ENCODE measurements at regions not wholly inside any gene's neighbourhood (a gene's known extent, or its start where the extent isn't known, plus 50 kb on each side); places are given as distances from the start of the nearest gene placed in this dataset.

DNA sequence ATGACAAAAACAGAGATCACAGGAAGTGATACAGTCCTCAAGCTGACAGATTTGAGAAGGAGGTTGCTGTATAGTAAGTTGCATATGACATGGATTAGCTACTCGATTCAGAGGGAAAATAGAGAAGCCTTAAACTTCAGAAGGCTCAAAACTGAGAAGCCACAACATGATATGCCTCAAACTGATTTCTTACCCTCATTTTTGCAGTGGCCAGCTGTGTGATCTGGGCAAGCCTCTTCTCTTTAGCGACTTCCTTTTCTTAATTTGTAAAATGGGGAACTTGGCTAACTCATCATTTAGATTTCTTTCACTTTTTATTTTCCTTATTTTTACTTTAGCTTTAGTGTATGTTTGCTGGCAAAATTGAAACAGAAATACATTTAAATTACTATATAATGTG is 421.1 kb downstream of the KIF4B start:
- DNase-seq, result no peak

DNA sequence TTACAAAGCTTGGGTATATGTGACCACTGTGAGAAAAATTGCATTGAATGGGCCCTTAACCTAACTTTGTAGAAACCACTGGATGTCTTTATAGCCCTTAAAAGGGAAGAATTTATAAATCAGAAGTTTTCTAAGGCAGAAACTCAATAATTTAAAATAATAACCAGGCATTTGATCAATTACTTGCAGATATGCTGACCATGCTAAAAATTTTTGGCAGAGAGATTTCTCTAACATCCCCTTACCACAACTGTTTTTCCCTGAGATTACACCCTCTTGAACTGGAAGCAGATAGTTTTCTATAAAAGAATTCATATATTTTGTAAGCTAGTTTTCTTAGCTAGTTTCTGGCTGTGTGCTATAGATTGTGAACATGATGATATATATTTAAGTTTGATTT is 428.3 kb downstream of the KIF4B start:
- no peak for DNase-seq

DNA sequence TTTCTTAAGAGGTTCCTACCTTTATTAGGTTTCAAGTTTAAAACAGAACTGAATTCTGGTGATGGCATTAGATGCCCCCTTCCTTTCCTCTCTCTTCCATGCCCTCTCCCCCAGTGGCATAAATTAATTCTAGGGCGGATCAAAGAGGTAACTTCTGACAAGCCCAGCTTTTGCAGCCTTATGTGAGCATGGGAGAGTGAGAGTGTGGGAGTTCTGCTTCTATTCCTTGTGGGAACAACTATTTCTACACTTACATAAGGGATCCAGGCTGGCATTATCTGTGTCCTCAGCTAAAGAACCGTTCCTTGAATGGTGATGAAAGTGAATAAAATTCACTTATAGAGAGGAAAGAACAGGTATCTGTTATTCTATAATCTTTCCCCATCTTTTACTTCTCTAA is 437.6 kb downstream of the KIF4B start:
- DNase-seq, result no peak

DNA sequence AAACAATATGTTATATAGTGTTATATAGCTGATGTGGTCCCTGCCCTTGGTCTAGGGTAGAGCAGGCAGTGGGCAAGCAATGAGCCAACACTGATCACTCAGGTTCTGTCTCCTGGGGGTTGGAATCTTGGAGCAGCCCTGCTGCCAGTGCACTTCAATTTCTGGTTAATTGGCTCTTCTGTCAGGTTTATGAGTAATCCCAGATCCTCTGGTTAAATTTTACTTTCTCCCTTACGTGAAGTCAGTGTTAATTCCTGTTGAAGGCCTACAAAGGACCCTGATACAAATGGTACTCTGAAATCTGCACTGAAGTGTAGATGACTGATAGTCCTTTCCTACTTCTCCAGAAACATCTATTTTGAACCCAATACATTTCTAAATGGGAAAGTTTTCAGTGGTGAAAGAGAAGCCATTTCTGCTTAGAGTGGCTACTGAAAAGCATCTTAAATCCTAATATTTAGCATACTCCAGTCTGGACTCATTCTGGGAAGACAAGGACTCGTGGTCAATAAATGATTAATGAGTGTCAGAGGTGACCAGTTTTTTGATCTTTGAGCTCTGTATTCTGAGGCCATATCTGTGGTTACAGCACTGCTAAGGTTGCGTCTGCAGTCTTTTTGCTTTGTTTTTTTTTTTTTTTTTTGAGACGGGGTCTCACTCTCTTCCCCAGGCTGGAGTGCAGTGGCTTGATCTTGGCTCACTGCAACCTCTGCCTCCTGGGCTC is 442.4 kb downstream of the KIF4B start:
- no peak for DNase-seq

DNA sequence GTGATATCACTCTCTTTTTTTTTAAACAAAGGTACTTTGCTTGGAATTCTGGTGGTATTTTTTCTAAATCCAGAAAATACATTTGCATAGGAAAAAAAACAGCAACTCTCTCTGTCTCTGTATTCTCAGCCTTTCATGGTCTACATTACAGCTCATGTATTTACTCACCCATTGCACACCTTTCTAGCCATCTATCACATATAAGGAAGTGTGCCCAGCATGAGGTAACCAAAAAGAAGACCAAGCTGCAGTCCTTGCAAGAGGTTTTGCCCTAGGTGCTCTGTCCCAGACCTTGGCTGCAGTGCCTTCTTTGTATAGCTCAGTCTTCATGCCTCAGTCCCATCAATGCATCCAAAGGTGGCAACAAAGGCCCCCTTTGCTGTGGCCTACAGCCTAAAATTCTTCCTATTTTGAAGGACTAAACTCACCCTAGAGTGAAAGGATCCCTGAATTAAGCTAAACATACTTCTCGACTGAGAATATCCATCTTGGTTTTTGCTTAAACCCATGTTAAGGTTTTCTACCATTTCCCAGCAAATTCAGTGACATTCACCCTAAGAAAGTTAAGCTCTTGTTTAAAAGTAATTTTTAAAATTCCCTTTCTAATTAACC is 446.4 kb downstream of the KIF4B start:
- no peak for DNase-seq

DNA sequence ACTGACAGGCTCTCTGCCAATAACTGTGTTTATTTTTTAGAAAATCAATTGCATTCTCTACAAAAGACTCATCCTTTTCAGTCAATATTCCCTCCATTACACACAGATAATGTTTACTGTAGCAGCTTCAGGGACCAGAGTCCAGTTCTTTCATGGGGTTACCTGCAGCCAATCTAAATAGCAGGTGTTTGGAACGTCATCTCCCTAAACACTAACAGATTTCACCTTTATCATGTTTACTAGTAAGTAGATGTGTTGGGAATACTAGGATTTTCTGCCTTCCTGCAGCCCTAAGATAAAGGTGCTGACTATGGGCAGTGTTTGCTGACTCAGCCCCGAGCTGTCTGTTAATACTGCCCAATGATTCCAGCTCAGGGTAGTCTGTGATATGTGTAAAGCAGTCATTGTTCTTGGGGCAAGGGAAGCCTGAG is 447.0 kb downstream of the KIF4B start:
- no peak for DNase-seq

DNA sequence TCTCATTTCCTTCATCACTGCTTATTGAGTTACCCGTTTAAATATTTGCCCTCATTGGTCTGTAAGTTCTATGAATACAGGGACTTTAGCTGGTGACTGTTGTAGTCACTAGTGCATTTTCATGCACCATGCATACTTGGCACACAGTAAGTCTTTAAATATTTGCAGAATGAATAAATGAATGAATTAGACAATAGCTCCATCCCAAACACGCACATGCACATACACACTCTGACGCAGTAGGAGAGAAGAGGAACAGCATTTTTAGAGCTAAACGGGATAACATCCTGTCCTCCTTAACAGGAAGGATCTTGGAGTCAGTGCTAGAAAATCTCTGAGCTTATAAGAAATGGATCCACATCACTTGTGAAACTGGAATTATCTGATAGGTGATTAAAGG is 447.7 kb downstream of the KIF4B start:
- no peak for DNase-seq

DNA sequence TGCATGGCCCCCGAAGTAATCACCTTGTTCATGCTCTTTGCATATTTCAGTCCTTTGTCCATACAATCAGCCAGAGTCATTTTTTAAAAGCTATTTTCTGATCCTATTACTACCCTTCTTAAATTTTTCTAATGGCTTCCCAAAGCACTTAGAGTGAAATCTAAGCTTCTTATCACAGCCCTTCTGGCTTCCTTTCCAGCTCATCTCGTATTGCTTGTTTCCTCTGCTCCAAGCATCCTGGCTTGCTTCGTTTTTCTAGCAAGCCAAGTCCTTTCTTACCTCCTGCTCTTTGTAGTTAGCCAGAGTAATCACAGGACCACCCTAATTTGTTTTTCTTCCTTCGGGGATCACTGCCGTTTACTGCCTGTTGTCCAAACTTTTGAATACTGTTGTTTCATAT is 453.3 kb downstream of the KIF4B start:
- DNase-seq, result no peak

DNA sequence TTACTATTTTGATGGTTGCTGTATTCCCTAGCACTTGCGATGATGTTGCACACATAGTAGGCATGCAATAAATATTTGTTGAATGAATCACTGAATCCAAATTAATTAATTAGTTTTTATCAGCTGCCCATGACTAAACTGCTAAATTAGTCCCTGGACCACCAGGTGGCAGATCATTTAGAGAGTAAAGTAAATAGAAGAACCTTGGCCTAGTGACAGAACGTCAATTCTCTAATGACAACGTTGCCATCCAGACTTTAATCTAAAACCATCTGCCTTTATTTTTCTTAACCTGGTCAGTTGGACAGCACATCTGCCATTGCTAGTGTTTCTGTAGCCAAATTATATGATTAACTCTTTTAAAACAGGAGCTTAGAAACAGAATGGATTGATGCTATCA is 457.5 kb downstream of the KIF4B start:
- DNase-seq, result peak; percentile 72

DNA sequence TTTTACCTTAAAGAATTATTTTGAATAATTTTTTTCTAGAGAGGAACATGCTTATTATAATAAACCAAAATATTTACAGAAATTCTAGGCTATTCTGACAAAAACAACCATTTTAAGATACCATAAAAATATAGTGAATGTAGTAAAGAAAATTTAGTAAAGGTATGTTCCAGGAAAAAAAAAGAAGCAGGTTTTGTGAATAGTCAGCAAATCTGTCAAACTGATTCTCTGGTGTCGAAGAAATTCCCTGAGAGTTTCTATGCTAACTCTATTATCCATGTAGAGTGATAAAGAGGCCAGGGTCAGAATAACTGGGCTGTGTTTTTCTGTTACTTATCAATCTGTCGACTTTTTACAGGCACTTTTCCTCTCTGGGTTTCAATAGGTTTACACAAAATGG is 459.2 kb downstream of the KIF4B start:
- DNase-seq, result no peak

DNA sequence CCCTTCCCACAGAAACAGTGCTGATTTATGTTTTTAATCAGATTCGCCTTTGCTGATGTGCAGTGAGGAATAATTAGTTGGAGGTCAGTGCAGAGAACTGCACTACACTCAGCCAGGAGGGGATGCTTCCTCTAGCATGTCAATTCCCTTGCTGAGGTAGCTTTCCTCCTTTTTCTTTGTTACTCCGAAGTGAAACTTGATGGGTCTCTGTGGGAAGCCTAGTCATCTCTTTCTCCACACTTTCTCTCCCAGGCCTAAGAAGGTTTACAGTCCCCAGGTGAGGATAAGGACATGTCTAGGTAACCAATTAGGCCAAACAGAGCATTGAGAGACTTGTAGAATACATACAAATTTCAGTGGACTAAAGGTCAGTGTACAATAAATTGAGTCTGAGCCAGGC is 461.8 kb downstream of the KIF4B start:
- no peak for DNase-seq

DNA sequence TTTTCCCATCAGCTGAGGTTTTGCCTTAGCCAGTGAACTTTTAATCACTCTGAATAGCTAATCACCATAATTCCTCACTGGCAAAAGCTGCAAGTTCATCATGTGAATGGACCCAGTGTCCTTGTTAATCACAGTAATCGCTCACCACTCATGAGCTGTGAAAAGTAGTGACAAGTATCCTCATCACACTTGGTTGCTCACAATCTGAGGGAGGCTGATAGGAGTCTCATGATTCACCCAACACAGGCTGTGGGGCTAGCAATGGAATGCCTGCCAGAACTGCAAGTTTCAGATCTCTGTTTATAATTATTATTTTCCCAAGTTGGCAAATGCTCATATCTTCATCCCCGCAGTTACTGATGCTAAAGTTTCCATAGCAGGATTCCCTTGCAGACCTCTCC is 467.2 kb downstream of the KIF4B start:
- no peak for DNase-seq

DNA sequence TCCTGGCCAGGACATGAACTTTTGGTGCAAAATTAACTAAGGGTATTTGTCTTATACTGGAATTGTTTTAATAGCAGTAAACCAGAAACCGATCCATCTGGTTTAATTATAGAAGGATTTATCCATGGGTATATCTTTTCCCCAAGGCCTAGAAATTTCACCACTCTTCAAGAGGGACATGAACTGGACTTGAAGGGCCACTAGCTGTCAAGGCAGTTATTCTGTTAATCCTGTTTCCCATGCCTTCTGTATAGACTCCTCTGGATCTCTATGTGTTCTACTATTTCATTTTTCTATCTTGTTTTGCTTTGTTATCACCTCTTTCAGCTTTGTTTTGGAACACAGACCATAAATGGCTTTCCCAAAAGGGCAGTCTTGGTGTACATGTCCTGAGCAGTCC is 467.6 kb downstream of the KIF4B start:
- DNase-seq, result no peak

DNA sequence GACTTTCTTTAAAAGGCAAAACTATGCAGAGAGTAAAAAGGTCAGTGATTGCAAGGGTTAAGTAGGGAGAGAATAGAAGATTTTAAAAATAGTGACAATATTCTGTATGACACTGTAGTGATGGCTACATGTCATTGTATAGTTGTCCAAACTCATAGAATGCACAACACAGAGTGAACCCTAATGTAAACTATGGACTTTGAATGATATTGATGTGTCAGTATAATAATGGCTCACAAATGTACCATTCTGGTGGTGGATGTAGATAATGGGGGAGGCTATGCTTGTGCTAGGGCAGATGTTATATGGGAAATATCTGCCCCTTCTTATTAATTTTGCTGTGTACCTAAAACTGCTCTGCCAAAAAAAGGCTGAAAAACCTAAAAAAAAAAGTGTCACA is 468.9 kb downstream of the KIF4B start:
- no peak for DNase-seq

DNA sequence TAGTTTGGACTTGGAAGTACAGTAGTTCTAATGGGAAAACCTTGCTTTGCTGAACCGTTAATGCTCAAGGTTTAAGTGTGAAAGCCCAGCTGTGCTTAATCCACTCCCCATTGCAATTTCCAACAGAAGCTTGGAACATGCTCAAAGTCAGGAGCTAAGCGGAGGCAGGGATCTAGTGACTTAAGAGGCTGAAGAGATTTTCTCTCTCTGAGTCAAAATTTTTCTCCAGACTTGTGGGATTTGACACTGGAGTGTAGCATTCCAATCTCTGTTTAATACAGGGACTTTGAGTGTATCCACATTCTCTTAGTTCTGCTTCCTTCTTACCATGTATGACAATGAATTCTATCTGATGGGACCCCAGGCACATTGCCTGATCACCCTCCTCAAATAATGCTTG is 471.8 kb downstream of the KIF4B start:
- DNase-seq, result no peak

DNA sequence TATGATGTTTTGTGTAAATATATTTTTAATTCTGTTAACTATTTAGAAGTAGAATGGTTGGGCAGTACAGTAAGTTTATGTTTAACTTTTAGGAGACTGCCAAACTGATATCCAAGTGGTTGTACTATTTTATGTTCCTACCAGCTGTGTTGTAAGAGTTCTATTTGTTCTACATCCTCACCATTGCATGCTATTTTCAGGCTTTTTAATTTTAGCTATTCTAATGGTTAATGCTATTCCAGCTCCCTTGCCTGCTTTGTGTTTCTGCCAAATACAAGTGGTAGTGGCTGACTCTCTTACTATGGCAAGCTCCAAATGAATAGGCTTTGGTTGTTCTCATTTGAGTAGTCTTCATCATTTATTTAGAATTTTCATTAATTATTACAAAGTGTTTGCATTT is 476.4 kb downstream of the KIF4B start:
- DNase-seq, result no peak

DNA sequence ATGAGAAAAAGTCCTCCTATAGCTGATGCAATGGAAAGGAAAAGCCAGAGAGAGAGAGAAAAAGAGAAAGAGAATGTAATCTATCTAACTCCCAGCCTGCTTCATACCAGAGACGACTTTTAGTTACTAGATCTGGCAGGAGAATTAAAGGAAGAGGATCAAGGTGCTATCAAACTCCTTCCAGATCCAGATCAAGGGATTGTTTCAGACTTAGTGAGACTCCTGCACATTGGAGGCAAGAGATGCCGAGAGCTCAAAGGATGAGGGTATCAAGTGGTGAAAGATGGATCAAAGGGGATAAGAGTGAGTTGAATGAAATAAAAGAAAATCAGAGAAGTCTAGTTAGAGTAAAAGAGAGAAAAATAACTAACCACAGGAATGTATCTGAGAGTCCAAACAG is 478.6 kb downstream of the KIF4B start:
- DNase-seq, result no peak

DNA sequence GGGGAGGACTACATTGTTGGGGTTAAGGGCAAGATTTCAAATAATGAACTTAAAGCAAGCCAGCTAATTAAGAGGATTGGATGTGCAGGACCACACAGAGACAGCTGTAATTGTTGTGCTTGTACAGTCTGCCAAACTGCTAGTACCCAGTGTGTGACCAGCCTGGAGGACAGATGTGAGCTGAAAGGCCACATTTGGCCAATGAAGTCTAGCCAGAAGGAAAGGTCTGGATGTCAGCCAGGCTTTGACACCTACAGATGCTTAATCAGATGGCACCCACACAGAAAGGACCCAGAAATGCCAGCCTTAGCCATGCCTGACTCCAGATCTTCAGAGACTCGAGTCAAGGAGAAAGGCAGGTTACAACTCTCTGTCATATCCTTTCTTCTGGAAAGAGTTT is 491.1 kb downstream of the KIF4B start:
- DNase-seq, result no peak

DNA sequence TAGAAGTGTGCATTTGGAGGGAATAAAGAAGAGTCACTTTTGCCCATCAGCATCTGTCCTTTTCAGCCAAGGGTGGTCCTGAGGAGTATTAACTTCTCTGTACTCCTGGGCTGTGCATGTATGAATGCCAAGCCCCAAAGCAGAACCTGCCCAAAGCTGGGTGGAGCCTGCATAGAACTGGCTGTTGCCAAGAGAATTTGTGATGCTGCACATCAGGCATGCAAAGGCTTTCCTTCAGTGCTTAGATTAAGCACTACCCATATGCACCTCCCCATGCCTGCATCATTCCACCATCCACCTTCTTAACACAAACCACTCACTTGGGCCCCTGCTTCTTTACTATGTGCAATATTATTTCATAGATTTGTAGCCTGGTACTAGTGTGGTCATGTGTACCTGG is 493.8 kb downstream of the KIF4B start:
- no peak for DNase-seq

DNA sequence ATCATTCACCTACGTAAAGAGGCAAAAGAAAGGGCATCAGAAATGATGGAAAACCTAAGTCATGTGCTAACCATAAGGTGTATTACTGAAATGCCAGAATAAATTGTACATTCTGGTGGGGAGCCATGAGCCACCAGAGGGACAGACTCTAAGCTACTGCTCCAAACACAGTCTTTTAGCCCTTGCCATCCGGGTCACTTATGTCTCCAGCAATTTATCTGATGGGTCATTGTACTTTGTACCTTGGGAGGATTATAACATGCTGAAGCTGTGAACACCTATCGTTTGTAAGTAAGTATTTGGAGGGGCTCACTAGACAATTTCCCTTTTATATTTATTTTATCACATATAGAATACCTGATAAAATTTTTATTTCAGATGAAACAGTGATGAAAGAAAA is 495.1 kb downstream of the KIF4B start:
- DNase-seq, result no peak

DNA sequence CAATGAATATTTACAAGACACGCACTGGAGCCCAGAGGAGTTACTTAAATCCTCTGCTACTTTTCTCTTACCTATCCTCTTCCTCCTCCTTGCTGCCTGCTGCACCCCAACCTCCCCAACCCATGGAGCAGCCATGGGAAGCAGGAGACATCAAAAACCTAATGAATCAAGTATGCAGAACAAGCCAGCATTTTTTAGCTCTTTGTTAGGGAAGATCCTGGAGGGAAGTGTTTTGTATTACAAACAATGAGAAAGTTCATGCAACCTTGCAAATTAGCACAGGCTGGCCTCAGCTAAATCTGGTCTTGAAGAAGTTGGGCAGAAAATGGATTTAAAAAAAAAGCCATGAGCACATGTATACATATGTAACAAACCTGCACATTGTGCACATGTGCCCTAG is 498.8 kb downstream of the KIF4B start:
- DNase-seq, result no peak

DNA sequence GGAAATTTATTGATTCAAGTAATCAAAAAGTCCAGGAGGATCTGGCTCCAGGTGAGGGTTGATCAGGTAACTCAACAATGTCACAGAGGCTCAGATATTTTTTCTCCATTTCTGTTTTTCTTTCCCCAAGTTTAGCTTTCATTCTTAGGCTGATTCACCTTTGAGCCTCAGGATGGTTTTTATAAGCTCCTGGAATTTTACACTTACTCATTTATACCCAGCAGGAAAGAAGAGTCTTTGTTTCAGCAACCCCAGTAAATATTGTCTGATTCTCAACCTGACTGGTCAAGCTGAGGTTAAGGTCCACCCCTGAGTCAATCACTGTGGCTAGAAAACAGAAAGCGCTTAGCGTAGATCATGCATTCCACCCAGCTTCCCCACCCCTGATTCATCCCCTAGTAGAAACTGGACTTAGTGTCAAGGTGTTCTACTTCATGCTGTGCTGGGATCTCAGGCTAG is 500.6 kb downstream of the KIF4B start:
- no peak for DNase-seq

DNA sequence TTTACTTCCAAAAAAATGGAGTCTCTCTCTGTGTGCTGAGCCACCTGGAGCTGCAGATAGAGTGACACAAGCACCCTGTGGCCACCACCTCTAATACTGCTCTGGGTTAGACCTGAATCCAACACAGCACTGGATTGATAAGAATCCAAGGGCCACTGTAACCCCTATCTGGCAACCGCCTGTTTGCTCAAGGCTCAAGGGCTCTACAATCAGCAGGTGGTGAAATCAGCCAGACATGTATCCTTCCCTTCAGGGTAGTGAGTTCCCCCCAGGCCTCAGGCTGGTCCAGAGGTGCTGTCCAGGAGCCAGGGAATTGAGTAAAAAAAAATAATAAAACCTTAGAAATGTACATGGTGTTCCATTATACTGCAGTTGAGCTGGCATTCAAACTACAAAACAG is 509.0 kb downstream of the KIF4B start:
- no peak for DNase-seq

DNA sequence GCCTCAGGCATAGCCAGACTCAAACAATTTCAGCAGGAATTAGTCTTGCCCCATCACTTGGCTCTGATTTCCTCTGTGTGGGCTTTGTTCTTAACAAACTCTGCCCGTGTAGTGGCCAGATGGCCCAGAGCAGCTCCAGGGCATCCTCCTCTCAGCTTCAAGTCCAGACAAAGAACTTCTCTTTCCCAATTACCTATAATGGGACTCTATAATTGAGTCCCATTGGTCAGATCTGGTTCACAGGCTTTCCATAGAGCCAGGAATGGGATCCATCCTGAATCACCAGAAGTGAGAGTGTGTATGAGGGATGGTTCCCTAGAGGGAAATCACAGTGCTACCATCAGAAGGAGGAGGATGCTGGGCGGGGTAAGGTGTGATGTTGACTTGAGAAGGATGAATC is 515.8 kb downstream of the KIF4B start:
- DNase-seq, result no peak

DNA sequence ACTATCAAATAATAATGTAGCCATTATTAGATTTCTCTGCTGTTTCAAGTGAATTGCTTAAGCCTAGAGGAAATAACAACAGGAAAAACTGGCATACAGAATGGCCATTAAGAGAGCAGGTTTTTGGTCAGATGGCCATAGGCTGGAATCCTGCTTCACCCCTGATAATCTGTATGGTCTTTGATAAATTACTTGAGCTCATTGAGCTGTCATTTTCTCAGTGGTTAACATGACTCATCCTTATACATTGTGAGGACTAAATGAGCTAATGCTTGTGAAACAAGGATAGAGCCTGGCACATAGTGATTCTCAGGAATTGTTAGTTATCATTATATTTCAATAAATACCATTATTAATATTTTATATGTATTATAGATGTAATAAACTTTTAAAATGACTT is 516.5 kb downstream of the KIF4B start:
- no peak for DNase-seq
